GM18867 (cell line): ENCODE measurements at regions not wholly inside any gene's neighbourhood (a gene's known extent, or its start where the extent isn't known, plus 50 kb on each side); places are given as distances from the start of the nearest gene placed in this dataset.
"Not testable (repeated sequence)": the region's sequence is repeated elsewhere in the genome, so short reads cannot be mapped to it uniquely, and the experiment has no call there.

Experiments
- ATAC-seq: cut with Tn5 transposase; IDR thresholded peaks from one replicate; pipeline ENCODE4 v1.9.1; 2021; ENCODE audit warnings: mild to moderate bottlenecking, moderate library complexity; ENCODE audit not compliant: unreplicated experiment

- no peak for ATAC-seq
Measured at GRCh38 chr12:105454688-105455087, 124.2 kb downstream of the C12orf75 start.

GRCh38 chr12:105455261-105455660, 124.8 kb downstream of the C12orf75 start:
- ATAC-seq: no peak

- no peak for ATAC-seq
Measured at GRCh38 chr12:105457026-105457425, 126.5 kb downstream of the C12orf75 start.

- ATAC-seq: no peak
Measured at GRCh38 chr12:105459760-105460330, 129.4 kb downstream of the C12orf75 start.

DNA sequence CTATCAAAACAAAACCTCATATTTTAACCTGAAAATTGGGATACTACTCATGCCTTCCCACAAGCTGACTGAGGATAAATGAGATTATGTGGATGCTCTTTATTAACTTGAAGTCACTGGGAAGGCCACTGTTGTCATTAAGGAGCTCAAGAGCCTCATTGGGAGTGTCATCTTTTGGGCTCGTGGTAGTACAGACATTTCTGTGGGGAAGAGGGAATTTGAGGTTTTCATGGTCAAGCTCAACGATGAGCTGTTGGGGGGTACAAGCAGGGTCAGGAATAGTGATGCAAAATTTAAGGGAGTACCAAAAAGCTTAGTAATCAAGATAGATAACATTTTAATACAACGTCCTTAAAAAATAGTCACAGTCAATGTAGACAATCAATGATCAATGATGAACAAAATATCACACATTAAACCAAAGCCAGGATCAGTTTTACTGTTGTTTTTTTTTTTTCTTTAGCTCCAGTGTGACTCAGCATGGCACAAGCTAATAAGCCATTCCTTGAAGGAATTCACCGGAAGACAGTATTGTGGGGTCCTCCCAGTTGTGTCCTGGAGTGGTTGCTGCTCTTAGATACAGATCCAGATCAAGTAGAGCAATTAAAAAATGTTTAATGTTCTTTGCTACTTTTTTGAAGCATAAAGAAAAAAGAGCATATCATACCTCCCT, 130.9 kb downstream of the C12orf75 start:
- ATAC-seq: no peak

DNA sequence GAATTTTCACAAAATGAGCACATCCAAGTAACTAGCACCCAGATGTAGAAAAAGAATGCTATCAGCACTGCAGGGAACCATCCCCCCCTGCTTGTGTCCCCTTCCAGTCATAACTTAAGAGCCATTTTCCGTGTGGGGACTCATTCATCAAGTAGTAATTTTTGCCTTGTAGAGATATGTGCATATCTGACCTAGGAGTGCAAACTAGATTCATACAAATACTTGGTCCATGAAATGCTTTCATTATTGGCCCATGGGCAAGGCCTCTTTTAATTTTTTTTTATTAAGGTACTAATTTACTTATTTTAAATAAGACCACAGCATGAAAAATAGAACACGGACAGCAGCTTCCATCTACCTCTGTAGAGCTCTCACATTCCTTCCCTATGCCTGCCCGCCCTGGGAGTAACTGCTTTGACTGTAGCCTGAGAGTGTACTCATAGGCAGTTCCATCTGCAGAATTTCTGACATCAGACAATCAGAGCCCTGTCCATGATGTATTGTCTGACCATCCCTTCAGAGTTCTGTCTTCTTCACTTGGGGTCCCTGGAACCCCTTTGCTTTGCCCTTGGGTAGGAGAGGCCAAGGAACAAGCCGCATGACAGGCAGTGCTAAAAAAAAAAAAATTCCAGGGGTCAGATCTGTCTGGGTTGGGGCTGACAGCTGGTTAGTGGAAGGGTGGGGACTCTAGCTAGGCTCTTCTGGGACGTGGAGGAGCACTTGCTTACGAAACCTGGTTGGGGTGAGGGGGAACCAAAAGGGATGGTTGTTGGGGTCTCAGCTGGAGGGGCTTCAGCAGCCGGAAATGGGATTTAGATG, 131.7 kb downstream of the C12orf75 start:
- no peak for ATAC-seq

GRCh38 chr12:105462831-105463230, 132.3 kb downstream of the C12orf75 start:
- ATAC-seq: no peak

- ATAC-seq: no peak
Measured at GRCh38 chr12:105464406-105464805, 133.9 kb downstream of the C12orf75 start.

- ATAC-seq: no peak
Measured at GRCh38 chr12:105466231-105466900, 135.9 kb downstream of the C12orf75 start.

DNA sequence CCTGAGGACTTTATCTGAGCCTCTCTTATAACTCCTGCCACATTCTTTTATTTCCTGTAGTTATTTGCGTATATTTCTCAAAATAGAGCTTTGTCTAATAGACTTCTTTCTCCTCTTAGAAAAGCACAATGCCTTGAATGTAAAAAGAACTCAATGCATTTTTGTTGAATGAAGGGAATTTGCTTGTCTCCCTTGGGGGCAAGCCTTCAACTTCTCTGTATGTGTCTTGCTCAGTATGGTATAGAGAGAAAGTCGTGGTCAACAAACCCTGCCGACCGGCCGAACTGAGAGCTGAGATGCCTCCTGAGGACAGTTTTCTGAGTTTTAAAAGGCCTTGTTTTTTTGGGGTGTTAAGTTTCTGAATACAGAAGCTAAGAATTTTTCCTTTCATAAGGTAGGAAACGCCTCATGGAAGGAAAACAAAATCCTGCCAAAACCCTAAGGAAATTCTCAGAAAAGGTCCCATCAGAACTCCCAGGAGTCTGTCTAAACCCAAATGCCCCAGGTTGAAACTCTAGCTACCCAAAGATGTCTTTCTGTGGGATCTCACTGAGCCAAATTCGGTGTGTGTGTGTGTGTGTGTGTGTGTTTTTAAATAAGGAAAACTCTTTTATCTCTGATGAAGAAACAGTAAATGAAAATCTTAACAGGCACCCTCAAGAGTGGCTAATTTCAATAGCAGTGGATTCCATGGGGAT, 136.6 kb downstream of the C12orf75 start:
- ATAC-seq: no peak

DNA sequence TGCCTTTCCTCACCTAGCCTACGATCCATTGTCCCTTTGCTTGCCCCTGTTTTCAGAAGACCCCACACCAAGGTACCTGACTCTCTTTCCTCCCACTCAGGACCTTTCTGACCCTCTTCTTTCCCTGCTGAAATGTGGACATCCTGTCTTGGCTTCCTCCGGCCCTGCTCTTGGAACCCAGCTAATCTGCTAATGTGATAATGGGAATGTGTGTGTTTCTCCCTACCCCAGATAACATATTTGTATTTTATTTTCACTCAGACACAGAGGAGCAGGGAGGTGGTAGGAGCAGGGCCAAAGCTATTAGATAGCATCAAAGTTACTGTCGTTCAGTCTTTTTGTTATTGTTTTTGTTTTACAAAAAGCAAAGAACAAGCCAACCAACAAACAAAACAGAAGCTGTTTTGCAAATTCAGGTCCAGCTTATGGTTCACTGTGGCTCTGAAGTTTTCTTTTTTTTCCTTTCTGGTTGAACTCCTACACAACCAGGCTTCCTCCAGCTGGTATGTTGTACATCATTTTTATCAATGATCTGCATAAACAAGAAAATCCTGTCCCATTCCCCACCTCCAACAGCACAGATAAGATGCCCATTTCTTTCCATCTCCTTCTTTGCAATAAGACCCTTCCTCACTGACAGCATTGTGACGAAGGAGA, 137.3 kb downstream of the C12orf75 start:
- ATAC-seq: no peak

- ATAC-seq: no peak
Measured at GRCh38 chr12:105468464-105468863, 138.0 kb downstream of the C12orf75 start.

DNA sequence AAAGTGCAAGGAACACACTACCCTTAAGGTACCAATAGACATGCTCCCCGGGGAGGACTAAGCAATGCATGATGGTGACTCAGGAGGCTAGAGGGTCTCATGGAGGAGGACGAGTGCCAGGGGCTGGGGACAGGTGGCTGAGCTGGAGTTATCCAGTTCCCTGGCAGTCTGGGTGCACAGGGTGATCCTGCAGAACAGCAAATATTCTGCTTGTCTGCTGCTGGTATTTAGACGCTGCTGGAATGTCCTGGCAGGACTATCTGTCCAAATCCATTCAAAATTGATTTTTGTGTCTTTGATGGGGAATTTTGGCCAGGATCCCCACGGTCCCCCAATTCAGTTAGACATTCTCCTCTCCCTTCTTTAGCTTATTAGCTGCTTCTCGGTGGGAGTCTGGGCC, 138.7 kb downstream of the C12orf75 start:
- ATAC-seq: no peak

DNA sequence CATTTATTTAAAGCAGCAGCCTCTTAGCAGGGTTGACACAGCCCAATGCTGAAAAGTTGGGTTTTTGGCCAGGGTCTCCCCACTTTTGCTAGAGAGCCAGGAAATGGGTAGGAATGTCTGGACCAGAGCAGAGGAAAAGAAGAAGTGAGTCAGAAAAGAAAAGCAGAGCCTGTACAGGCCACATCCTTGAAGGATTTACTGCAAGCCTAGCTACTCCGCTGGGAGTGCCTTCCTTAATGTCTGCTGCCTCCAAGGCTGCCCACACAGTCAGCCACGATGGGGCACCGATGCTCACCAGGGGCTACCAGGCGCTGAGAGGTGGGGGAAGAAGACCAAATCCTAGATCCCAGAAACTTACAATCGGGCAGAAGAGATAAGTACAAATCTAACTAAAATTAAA, 139.2 kb downstream of the C12orf75 start:
- ATAC-seq: no peak

DNA sequence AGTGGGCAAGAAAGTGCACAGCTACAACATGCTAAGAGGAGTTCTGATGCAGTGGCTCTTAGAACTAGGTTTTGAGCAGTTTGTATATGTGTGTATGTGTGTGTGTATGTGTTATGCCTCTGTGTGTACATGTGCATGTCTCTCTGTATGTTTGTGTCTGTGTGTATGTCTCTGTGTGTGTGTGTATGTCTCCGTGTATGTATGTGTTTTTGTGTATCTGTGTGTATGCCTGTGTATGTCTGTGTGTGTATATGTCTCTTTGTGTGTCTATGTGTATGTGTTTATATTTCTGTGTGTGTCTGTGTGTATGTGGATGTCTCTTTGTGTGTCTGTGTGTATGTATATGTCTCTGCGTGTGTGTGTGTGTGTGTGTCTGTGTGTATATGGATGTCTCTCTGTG, 139.6 kb downstream of the C12orf75 start:
- no peak for ATAC-seq

GRCh38 chr12:105470601-105471000, 140.1 kb downstream of the C12orf75 start:
- ATAC-seq: no peak

DNA sequence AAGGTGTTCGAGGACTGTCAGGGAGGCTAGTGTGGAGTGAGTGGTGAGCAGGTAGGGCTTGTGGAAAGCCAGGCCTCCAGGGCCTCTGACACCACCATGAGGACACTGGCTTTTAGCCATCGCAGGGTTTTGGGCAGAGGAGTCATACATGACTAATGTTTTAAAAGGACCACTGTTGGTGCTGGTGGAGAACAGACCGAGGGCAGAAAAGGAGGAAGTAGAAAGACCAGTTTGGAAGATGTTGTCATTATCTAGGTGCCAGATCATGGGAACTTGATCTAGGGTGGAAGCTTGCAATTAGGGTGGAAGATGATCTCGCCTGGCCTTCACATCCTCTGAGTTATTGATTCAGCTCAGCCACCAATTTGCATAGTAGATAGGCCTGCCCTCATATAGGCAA, 144.2 kb downstream of the C12orf75 start:
- no peak for ATAC-seq

- peak; percentile 92 for ATAC-seq
Measured at GRCh38 chr12:105476616-105477015, 146.1 kb downstream of the C12orf75 start.

- no peak for ATAC-seq
Measured at GRCh38 chr12:105477873-105478272, 147.4 kb downstream of the C12orf75 start.

DNA sequence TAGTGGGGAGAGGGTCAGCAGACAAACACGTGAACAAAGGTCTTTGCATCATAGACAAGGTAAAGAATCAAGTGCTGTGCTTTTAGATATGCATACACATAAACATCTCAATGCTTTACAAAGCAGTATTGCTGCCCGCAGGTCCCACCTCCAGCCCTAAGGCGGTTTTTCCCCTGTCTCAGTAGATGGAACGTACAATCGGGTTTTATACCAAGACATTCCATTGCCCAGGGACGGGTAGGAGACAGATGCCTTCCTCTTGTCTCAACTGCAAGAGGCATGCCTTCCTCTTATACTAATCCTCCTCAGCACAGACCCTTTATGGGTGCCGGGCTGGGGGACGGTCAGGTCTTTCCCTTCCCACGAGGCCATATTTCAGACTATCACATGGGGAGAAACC, 148.3 kb downstream of the C12orf75 start:
- not testable (repeated sequence) for ATAC-seq
